GM18511 (cell line): ENCODE measurements at regions not wholly inside any gene's neighbourhood (a gene's known extent, or its start where the extent isn't known, plus 50 kb on each side); places are given as distances from the start of the nearest gene placed in this dataset.
"Not testable (repeated sequence)": the region's sequence is repeated elsewhere in the genome, so short reads cannot be mapped to it uniquely, and the experiment has no call there.

ENCODE experiments used
- ATAC-seq: cut with Tn5 transposase; IDR thresholded peaks from one replicate; pipeline ENCODE4 v1.9.1; 2021; ENCODE audit warnings: mild to moderate bottlenecking, moderate library complexity; ENCODE audit not compliant: unreplicated experiment

DNA sequence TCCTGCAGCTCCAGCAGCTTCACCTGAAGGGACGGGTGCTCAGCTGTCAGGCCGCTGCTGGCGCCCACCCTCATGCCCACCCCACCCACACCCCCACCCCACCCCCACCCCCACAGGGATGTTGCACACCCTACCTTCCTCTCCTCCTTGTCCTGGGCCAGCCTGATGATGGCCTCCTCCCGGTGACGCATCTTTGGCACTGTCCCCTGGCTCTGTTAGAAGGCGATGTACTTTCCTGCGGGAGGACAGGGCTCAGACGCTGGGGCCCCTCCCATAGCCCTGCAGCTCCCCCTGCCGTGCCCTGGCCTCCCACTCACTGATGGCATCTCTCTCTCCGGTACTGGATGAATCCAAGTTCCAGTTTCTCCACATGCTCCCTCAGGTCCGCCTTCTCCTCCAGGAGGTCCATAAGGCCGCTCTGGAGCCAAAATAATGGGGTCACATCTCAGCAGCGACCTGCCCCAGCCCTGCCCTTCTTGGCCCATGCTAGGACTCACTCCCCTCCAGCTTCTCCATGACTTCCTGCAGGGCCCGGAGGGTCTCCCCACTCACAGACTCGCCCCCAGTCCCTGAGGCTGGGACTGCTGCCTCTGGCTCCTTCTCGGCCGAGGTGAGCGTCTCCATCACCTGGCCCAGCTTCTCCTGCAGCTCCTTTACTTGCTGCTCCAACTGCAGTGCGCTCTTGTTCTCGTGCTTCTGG lies 55.2 kb downstream of the GOLGA8B start:
- not testable (repeated sequence) for ATAC-seq

- not testable (repeated sequence) for ATAC-seq
Measured at GRCh38 chr15:34527641-34528040, 55.8 kb downstream of the GOLGA8B start.

- ATAC-seq: not testable (repeated sequence)
Measured at GRCh38 chr15:34523849-34524248, 59.6 kb downstream of the GOLGA8B start.

GRCh38 chr15:34522601-34523000 lies 60.9 kb downstream of the GOLGA8B start:
- ATAC-seq: not testable (repeated sequence)

GRCh38 chr15:34521802-34522485 lies 61.5 kb downstream of the GOLGA8B start:
- ATAC-seq: not testable (repeated sequence)

DNA sequence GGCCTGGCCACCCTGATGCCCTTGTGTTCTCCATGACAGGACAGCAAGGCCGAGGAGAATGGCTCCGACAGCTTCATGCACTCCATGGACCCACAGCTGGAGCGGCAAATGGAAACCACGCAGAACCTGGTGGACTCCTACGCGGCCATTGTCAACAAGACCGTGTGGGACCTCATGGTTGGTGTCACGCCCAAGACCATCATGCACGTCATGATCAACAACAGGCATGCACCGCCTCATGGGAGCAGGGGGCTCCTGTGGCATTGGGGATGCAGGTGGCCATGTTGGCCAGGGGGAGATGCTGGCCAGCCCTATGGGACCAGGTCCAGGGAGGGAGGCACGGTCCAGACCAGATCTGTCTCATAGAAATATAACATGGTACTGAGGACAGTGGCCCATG lies 62.9 kb downstream of the GOLGA8B start:
- no peak for ATAC-seq

DNA sequence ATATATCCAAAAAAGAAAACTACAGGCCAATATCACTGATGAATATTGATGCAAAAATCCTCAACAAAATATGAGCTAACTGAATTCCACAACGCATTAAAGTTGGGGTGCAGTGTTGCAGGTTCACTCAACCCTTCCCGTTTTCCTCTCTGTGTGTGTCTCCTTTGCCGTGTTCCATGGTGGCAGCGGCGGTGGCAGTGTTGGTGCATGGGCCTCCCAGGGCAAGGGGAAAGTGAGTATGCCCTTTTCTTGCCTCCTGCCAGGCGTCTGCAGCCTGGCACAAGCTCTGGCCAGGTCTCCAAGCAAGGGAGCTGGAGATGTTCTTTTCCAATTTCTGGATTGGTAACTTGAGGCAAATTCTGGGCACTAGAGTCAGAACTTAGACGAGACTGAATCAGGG lies 63.4 kb downstream of the GOLGA8B start:
- not testable (repeated sequence) for ATAC-seq

DNA sequence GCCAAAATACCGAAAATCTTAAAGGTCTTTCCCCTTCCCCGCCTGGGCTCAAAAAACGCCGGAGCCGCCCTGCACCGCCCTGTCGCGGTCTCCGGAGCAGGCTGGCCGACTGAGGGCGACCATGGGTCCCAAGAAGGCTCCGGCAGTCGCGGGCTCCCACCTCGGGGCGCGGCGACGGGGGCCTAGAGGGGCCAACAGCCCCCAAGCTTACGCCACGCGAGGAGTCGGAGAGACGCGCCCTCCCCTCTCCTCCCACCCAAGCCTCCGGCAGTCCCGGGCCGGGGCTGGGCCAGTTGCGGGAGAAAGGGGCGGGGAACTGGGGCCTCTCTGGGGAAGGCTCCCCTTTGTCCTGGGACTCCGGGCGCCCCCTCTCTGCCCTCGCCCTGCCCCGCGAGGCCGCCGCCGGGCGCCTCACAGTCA lies 69.2 kb downstream of the GOLGA8B start:
- ATAC-seq: peak; percentile 57

DNA sequence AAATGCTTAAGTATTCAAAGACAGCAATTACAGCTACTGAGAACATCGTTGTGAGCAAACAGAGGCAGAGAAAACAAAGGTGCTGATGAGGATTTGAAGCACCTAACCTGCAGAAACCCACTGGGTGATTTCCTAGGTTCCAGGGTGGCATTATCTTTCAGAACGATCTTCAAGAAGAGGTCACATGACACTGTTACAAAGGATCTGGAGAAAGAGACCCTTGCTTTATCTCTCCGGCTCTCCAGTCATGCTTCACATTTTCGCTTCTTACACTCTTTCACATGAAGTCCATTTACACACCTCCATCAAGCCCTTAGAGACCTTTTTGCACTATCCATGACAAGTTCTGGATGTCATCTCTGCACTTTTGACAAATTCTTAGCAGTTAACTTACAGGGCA lies 70.8 kb downstream of the GOLGA8B start:
- no peak for ATAC-seq

- no peak for ATAC-seq
Measured at GRCh38 chr15:34501131-34501530, 63.5 kb upstream of the GOLGA8A start.

GRCh38 chr15:34496207-34496995 lies 58.8 kb upstream of the GOLGA8A start:
- ATAC-seq: no peak

- ATAC-seq: not testable (repeated sequence)
Measured at GRCh38 chr15:34495707-34496106, 58.1 kb upstream of the GOLGA8A start.

- no peak for ATAC-seq
Measured at GRCh38 chr15:34494084-34494399, 56.4 kb upstream of the GOLGA8A start.

- no peak for ATAC-seq
Measured at GRCh38 chr15:34493001-34493400, 55.4 kb upstream of the GOLGA8A start.

DNA sequence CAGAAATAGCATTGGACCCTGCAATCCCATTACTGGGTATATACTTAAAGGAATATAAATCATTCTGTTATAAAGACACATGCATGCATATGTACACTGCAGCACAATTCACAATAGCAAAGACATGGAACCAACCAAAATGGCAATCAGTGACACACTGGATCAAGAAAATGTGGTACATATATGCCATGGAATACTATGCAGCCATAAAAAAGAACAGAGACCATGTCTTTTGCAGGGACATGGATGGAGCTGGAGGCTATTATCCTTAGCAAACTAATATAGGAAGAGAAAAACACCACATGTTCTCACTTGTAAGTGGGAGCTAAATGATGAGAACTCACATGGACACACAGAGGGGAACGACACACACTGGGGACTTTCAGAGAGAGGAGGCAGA lies 53.9 kb upstream of the GOLGA8A start:
- not testable (repeated sequence) for ATAC-seq

GRCh38 chr15:34490417-34491193 lies 53.0 kb upstream of the GOLGA8A start:
- ATAC-seq: no peak

DNA sequence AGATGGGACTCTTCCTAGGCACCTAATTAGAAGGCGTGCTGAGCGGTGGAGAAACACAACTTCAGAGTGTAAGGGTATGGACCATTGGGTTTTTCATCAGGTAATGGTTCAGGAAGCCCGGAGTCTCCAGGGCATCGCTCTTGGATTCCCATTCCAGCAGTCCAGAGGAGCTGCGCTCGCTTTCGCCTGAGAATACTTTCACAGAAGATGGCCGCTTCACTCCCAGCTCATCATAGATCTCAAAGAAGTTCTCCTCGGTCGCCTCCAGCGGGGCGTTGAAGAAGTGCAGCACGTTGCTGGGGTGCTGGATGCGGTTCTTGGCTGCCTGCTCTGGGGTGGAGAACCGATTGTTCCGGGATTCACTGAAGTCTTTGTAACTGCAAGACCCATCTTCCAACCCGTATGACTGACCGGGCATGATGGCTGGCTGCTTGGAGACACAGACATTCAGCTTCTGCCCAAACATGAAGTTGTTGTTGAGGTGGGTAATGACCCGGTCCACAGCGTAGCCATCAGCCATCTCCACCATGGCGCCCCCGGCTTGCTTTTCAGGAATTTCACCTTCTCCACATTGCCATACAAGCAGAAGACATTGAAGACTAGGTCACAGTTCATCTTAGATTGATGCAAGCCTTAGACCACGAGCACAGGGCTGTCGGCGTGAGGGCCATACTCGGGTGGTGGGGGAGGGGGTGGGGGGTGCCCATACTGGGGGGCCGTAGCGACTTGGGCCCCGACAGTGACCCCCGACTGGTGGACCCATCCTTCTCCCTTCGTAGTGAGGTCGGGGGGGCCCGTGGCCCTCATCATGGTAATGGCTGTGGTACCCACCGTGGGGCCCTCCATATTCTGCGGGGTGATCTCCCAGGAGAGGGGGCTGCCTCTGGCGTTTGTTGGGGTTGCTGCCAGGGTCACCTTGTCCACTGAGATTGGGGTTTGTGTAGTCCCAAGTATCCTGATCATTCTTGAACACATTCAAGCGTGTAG lies 51.7 kb upstream of the GOLGA8A start:
- not testable (repeated sequence) for ATAC-seq
